ENCODE measurements at regions not wholly inside any gene's neighbourhood (a gene's known extent, or its start where the extent isn't known, plus 50 kb on each side); places are given as distances from the start of the nearest gene placed in this dataset.
"Not testable (repeated sequence)": the region's sequence is repeated elsewhere in the genome, so short reads cannot be mapped to it uniquely, and the experiment has no call there.

DNA sequence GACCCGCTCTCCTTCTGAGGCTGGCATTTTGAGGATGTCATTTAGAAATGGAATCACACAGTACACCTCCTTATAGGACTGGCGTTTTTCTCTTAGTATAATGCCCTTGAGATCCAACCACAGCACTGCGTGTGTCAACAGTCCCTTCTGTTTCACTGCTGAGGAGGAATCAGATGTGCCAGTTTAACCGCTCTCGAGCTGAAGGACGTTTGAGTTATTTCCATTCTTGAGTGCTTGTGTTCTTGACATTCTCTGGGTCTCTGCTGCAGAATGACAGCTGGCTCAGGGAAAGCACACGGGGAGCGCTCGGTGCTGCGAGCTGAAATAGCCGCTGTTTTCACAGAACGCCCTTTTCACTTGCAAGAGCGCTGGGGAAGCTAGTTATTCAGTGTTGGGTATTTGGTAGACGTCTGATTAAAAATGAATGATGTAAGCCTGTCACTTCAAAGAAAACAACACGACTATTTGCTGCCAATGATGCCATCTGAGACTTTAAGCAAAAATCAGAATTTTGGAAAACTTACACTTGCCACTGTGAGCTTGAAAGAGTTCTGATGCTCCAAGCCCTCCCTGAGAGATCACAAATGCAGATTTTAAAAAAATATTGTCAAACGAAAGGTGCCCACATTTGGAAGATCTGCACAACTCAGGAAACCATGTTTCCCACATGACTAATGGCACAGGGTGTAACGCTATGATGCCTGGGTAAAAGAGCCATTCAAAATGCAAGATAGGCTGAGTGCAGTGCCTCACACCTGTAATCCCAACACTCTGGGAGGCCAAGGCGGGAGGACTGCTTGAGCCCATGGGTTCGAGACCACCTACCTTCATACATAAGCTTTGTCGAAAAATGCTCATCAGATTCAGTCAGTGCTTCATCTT lies 5358.4 kb upstream of the TPTE start:
- H3K9me3 ChIP-seq (ENCODE audit: control insufficient read depth, insufficient read depth, low read depth, low read length); H3K79me2 ChIP-seq (ENCODE audit: control insufficient read depth, insufficient read depth, low read length); H2AFZ ChIP-seq (ENCODE audit: low read length); H4K20me1 ChIP-seq (ENCODE audit: control insufficient read depth, extremely low read depth, insufficient read depth, low read length); H3K27ac ChIP-seq (ENCODE audit: insufficient read depth, low read length); H3K4me1 ChIP-seq (ENCODE audit: control insufficient read depth, extremely low read depth, insufficient read depth, low read length); H3K9ac ChIP-seq (ENCODE audit: insufficient read depth, low read length); DNase-seq (ENCODE audit: low read depth in 2 of 2); H3K27me3 ChIP-seq (ENCODE audit: control insufficient read depth, insufficient read depth, low read length); H3K36me3 ChIP-seq (ENCODE audit: control insufficient read depth, insufficient read depth, low read length); H3K4me2 ChIP-seq (ENCODE audit: extremely low read depth, insufficient read depth, low read length); H3K4me3 ChIP-seq (replicated peaks in 1 of 4; ENCODE audit: control extremely low read depth in 1 of 4, insufficient read depth in 1 of 4, low read depth in 3 of 4, low read length in 4 of 4): not testable (repeated sequence)

DNA sequence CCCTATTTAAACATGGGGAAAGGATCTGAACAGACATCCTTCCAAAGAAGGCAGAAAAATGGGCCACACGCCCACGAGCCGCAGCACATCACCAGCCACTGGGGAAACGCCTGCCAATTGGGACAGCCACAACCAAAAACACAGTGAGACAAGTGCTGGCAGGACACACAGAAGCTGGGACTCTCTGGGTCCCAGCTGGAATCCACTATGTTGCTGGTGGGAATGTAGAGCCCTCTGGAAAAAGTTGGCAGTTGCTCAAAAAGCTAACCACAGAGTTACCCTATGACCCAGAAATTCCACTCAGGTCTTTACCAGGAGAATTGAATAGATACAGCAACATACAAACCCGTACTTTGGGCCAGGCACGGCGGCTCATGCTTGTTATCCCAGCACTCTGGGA lies 5355.6 kb upstream of the TPTE start:
- H3K4me2 ChIP-seq (ENCODE audit: extremely low read depth, insufficient read depth, low read length); H3K79me2 ChIP-seq (ENCODE audit: control insufficient read depth, insufficient read depth, low read length); H3K27me3 ChIP-seq (ENCODE audit: control insufficient read depth, insufficient read depth, low read length); H4K20me1 ChIP-seq (ENCODE audit: control insufficient read depth, extremely low read depth, insufficient read depth, low read length); H3K36me3 ChIP-seq (ENCODE audit: control insufficient read depth, insufficient read depth, low read length); DNase-seq (ENCODE audit: low read depth in 2 of 2); H3K4me1 ChIP-seq (ENCODE audit: control insufficient read depth, extremely low read depth, insufficient read depth, low read length); H3K4me3 ChIP-seq (replicated peaks in 1 of 4; ENCODE audit: control extremely low read depth in 1 of 4, insufficient read depth in 1 of 4, low read depth in 3 of 4, low read length in 4 of 4); H2AFZ ChIP-seq (ENCODE audit: low read length); H3K9me3 ChIP-seq (ENCODE audit: control insufficient read depth, insufficient read depth, low read depth, low read length); H3K27ac ChIP-seq (ENCODE audit: insufficient read depth, low read length); H3K9ac ChIP-seq (ENCODE audit: insufficient read depth, low read length): not testable (repeated sequence)
